ENCODE measurements at regions not wholly inside any gene's neighbourhood (a gene's known extent, or its start where the extent isn't known, plus 50 kb on each side); places are given as distances from the start of the nearest gene placed in this dataset.

DNA sequence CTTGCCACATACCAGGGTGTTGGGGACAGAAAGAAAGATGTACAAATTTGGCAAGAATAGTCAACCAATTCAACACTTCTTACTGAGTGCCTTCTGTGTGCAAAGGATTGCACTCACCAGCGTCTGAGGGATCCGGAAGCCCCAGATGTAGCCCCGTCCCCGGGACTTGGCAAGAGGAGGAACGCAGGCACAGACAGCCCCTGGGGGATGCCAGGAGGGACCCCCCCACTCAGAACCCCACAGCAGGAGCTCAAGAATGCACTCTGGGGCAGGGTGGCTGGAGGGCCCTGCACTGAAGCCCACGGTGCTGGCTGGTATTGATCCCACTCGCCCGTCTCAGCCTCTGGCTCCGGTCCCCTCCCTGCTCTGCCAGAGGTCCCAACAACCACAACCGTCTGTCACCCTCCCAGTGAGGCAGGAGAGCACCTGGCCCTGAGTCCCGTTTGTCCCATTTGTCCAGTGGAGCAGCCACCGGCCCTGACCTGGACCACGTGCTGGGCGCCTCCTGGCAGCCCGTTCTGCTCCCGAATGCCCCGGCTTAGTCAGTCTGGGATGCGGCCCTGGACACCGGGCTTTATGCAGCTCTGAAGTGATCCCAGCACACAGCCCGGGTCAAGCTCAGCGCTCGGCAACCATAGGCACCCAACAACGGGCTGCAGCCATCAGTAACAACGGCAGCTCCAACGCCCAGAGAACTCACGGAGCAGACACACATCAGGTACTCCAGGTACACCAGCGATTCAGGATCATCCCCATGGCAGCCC, 128.7 kb downstream of the DLL1 start:
- peak in 1 of 2 donors; percentile 65 for DNase-seq
- no peak for ATAC-seq (ENCODE audit: low FRiP score)

DNA sequence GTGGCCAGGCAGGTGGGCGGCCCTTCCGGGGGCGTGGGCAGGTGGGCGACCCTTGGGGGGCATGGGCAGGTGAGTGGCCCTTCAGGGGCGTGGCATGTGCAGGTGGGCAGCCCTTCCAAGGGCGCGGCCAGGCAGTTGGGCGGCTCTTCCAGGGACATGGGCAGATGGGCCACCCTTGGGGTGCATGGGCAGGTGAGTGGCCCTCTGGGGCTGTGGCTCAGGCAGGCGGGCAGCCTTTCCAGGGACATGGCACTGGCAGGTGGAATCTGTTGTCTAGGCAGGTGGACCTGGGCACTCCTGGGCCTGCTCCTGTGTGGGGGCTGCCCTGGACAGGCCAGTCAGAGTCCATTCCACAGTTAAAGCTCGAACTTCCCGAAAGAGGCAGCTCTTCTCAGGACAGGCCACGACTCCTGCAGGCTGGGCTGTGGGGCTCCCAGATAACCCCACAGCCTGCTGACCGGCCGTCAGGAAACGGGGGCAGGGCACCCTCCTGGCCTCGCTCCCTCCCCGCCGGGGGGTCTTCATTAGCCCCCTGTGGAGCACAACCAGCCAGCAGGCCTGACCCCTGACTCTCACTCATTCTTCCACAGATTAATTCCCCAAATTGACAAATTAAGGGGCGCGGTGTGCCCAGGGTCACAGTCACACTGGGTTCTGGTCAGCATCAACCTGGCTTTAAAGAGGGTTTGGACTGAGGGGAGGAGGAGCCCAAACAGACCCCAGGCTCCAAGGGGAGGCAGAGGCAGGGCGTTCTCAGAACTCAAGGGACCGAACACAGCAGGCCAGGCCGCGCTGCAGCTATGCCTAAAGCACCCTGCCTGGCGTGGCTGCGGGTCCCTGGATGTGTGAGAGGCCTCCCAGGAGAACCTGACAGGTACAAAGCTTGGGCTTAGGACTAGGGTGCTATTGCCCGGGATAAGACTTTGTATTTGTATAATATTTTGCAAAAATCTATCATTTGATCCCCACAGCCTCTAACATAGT, 130.0 kb downstream of the DLL1 start:
- H3K9me3 ChIP-seq (ENCODE audit: control insufficient read depth, low read length): no peaks in the 10 kb centered on the region
- H3K4me1 ChIP-seq (ENCODE audit: control insufficient read depth in 1 of 2, insufficient read depth in 2 of 2, low read length in 2 of 2): peaks cover 0 to 3% of the 10 kb centered on the region in 2 donors
- DNase-seq: peak in 1 of 2 donors; percentile 72
- no peak overlapping the region for H3K27ac ChIP-seq (ENCODE audit: low read depth in 1 of 2, low read length in 2 of 2)
- H3K4me3 ChIP-seq (ENCODE audit: low read length in 2 of 2): no peak overlapping the region
- intact Hi-C loops (cut with DNase I): loop anchor here in 1 of 2 donors (10.0 kb wide), 1 partner anchor 134 kb away; the partner anchor contains the start of gene DLL1
- 94 to 95% methylated on average over 25 to 27 of the region's 27 CpGs for WGBS, 2 donors
- ATAC-seq (ENCODE audit: low FRiP score): no peak
- H3K27me3 ChIP-seq (ENCODE audit: control insufficient read depth in 1 of 2, insufficient read depth in 2 of 2, low read length in 1 of 2): no peaks in the 10 kb centered on the region
- H3K36me3 ChIP-seq (ENCODE audit: control insufficient read depth in 1 of 2, insufficient read depth in 2 of 2, low read length in 1 of 2): no peaks in the 10 kb centered on the region

More for the DNA sequence above, 128.7 kb downstream of the DLL1 start:
- peaks cover 0 to 3% of the 10 kb centered on the region in 2 donors for H3K4me1 ChIP-seq (ENCODE audit: control insufficient read depth in 1 of 2, insufficient read depth in 2 of 2, low read length in 2 of 2)
- no peaks in the 10 kb centered on the region for H3K36me3 ChIP-seq (ENCODE audit: control insufficient read depth in 1 of 2, insufficient read depth in 2 of 2, low read length in 1 of 2)
- H3K9me3 ChIP-seq (ENCODE audit: control insufficient read depth, low read length): no peaks in the 10 kb centered on the region
- H3K27me3 ChIP-seq (ENCODE audit: control insufficient read depth in 1 of 2, insufficient read depth in 2 of 2, low read length in 1 of 2): no peaks in the 10 kb centered on the region
- H3K4me3 ChIP-seq (ENCODE audit: low read length in 2 of 2): no peak overlapping the region
- intact Hi-C loops (cut with DNase I): loop anchor here in 1 of 2 donors (10.0 kb wide), 1 partner anchor 133 kb away; the partner anchor contains the start of gene DLL1
- H3K27ac ChIP-seq (ENCODE audit: low read depth in 1 of 2, low read length in 2 of 2): no peak overlapping the region
- 95 to 96% methylated on average over 27 of the region's 27 CpGs for whole genome bisulfite sequencing, 2 donors

DNA sequence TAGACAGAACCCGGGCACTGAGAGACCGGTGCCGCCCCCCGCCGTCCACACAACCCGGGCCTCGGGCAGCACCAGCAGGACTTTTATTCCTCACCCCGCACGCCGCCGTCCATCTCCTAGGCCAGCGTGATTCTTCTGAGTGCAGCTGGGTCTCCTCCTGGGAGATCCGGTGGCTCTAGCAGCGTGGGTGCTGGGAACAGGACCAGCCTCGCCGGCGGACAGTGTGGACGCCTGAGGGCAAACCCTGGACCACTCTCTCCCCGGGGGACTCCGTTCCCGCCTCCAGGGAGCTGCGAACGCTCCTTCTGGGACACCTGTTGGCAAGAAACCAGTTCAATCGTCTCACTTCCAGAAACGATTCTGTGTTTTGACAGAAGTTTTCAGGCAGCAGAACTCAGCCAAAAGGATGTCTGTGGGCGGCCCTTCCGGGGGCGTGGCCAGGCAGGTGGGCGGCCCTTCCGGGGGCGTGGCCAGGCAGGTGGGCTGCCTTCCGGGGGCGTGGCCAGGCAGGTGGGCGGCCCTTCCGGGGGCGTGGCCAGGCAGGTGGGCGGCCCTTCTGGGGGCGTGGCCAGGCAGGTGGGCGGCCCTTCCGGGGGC, 130.7 kb downstream of the DLL1 start:
- intact Hi-C loops (cut with DNase I): loop anchor here in 1 of 2 donors (10.0 kb wide), 1 partner anchor 135 kb away; the partner anchor contains the start of gene DLL1

DNA sequence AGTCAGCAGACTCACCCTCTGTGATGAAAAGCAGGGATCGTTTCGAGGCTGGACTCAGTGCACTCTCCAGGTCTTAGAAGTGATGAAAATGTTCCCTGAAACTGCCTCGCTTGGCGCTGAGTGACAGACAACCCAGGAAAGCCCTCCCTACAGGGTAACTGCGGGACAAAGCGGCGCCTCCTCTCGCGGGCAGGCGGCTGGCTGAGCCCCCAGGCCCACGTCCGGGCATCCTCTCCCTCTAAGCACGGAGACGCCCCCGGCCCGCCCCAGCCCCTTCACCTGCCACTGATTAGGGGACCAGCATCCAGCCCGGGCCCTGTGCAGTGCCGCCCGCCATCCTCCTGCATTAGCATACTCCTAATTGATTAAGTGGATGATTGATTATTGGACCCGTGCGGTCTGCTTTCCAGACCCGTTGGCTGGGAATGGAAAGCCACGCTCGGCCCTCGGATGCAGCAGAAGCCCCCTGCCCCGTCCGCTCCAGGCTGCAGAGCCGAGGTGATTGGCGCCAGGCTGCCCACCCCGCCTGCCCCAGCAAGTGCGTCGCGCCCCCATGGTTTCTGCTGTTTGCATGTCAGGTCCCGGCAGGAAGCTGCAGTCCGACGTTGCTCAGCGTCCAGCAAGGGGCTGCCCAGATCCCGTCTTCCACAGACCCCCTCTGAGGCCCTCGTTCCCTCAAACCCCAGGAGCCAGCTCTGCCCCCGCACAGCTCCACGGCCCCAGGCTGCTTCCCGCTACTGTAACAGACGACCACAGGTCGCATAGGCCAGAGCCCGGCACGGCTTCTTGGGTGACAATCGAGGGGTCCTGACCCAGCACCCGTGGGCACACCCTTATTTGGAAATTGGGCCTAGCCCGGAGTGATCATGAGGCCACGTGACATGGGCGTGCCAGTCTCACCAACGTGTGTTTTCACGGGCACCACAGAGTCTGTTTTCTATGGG, 131.6 kb downstream of the DLL1 start:
- Histone ChIP-seq H3K36me3 (ENCODE audit: control insufficient read depth in 1 of 2, insufficient read depth in 2 of 2, low read length in 1 of 2) (no peaks in the 10 kb centered on the region), H3K4me3 (ENCODE audit: low read length in 2 of 2) (no peak overlapping the region), H3K4me1 (ENCODE audit: control insufficient read depth in 1 of 2, insufficient read depth in 2 of 2, low read length in 2 of 2) (no peaks in the 10 kb centered on the region), H3K27me3 (ENCODE audit: control insufficient read depth in 1 of 2, insufficient read depth in 2 of 2, low read length in 1 of 2) (no peaks in the 10 kb centered on the region), H3K9me3 (ENCODE audit: control insufficient read depth, low read length) (no peaks in the 10 kb centered on the region), H3K27ac (ENCODE audit: low read depth in 1 of 2, low read length in 2 of 2) (no peak overlapping the region)
- WGBS, 2 donors: 89% methylated on average over 53 of the region's 53 CpGs
- intact Hi-C loops (cut with DNase I): no loop called here
- DNase-seq (peak in 1 of 2 donors; percentile 76), ATAC-seq (ENCODE audit: low FRiP score) (no peak)

More for the DNA sequence above, 130.7 kb downstream of the DLL1 start:
- Histone ChIP-seq H3K27ac (ENCODE audit: low read depth in 1 of 2, low read length in 2 of 2) (no peak overlapping the region), H3K27me3 (ENCODE audit: control insufficient read depth in 1 of 2, insufficient read depth in 2 of 2, low read length in 1 of 2) (no peaks in the 10 kb centered on the region), H3K36me3 (ENCODE audit: control insufficient read depth in 1 of 2, insufficient read depth in 2 of 2, low read length in 1 of 2) (no peaks in the 10 kb centered on the region), H3K9me3 (ENCODE audit: control insufficient read depth, low read length) (no peaks in the 10 kb centered on the region), H3K4me3 (ENCODE audit: low read length in 2 of 2) (no peak overlapping the region), H3K4me1 (ENCODE audit: control insufficient read depth in 1 of 2, insufficient read depth in 2 of 2, low read length in 2 of 2) (peaks cover 0 to 3% of the 10 kb centered on the region in 2 donors)
- ATAC-seq (ENCODE audit: low FRiP score) (no peak), DNase-seq (peak in 1 of 2 donors; percentile 72)
- 90 to 92% methylated on average over 29 to 40 of the region's 40 CpGs for WGBS, 2 donors

DNA sequence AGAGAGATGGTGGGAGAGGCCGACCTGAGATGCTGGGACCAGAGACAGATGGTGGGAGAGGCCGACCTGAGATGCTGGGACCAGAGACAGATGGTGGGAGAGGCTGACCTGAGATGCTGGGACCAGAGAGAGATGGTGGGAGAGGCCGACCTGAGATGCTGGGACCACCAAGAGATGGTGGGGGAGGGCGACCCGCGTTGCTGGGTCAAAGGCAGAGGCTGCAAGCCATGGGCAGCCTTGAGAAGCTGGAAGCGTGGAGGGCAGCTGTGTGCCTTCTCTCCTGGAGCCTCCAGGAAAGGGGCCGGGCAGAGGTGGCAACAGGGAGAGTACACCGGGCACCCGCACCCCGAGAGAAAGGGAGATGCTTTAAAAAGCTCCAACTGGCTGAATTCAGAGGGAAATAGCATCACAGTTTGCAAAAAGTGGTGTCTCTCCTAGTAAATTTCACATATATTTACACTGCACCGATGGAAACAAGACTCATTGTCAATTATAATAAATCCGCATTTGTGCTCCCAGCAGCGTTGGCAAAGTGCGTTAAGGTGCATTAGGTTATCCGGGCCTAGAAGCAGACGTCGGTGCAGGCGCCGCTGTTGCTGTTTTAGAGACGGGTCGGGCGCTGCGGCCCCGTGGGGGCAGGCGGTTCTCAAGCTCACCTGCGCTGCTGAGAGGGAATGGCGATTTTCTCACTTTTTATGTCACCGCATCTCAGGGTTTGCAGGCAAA, 132.4 kb downstream of the DLL1 start:
- no peaks in the 10 kb centered on the region for H3K27me3 ChIP-seq (ENCODE audit: control insufficient read depth in 1 of 2, insufficient read depth in 2 of 2, low read length in 1 of 2)
- WGBS, 2 donors: 91 to 92% methylated on average over 29 of the region's 29 CpGs
- no peak overlapping the region for H3K4me3 ChIP-seq (ENCODE audit: low read length in 2 of 2)
- intact Hi-C loops (cut with DNase I): no loop called here
- DNase-seq: peak; percentile 26 to 66
- H3K27ac ChIP-seq (ENCODE audit: low read depth in 1 of 2, low read length in 2 of 2): no peak overlapping the region
- no peaks in the 10 kb centered on the region for H3K36me3 ChIP-seq (ENCODE audit: control insufficient read depth in 1 of 2, insufficient read depth in 2 of 2, low read length in 1 of 2)
- no peaks in the 10 kb centered on the region for H3K9me3 ChIP-seq (ENCODE audit: control insufficient read depth, low read length)
- ATAC-seq (ENCODE audit: low FRiP score): no peak
- H3K4me1 ChIP-seq (ENCODE audit: control insufficient read depth in 1 of 2, insufficient read depth in 2 of 2, low read length in 2 of 2): no peaks in the 10 kb centered on the region

DNA sequence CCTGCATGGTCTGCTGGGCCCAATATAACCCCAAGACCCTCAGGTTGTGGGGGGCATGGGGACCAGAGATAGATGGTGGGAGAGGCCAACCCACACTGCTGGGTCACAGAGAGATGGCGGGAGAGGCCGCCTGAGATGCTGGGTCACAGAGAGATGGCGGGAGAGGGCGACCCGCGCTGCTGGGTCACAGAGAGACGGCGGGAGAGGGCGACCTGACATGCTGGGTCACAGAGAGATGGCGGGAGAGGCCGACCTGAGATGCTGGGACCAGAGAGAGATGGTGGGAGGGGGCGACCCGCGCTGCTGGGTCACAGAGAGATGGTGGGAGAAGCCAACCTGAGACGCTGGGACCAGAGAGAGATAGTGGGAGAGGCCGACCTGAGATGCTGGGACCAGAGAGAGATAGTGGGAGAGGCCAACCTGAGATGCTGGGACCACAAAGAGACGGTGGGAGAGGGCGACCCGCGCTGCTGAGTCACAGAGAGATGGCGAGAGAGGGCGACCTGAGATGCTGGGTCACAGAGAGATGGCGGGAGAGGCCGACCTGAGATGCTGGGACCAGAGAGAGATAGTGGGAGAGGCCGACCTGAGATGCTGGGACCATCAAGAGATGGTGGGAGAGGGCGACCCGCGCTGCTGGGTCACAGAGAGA, 133.2 kb downstream of the DLL1 start:
- intact Hi-C loops (cut with DNase I): no loop called here

More for the DNA sequence above, 133.2 kb downstream of the DLL1 start:
- Histone ChIP-seq H3K9me3 (ENCODE audit: control insufficient read depth, low read length) (no peaks in the 10 kb centered on the region), H3K4me3 (ENCODE audit: low read length in 2 of 2) (no peak overlapping the region), H3K4me1 (ENCODE audit: control insufficient read depth in 1 of 2, insufficient read depth in 2 of 2, low read length in 2 of 2) (no peaks in the 10 kb centered on the region), H3K36me3 (ENCODE audit: control insufficient read depth in 1 of 2, insufficient read depth in 2 of 2, low read length in 1 of 2) (no peaks in the 10 kb centered on the region), H3K27ac (ENCODE audit: low read depth in 1 of 2, low read length in 2 of 2) (no peak overlapping the region), H3K27me3 (ENCODE audit: control insufficient read depth in 1 of 2, insufficient read depth in 2 of 2, low read length in 1 of 2) (no peaks in the 10 kb centered on the region)
- DNase-seq (peak in 1 of 2 donors; percentile 28), ATAC-seq (ENCODE audit: low FRiP score) (no peak)
- WGBS, 2 donors: 85 to 92% methylated on average over 28 of the region's 28 CpGs
